Germinal center (tissue), 1 donor: ENCODE measurements at regions not wholly inside any gene's neighbourhood (a gene's known extent, or its start where the extent isn't known, plus 50 kb on each side); places are given as distances from the start of the nearest gene placed in this dataset.
A peak's percentile ranks its signal among the peaks of the same experiment; 100 is the strongest.

Source experiments
- DNase-seq: peaks from one replicate; pipeline ENCODE4 v3.0.0; 2012; ENCODE audit warnings: mixed read lengths, low spot score

GRCh38 chr18:51653507-51654213 lies 456.2 kb upstream of the MEX3C start:
- DNase-seq, result no peak

GRCh38 chr18:51654488-51655326 lies 457.2 kb upstream of the MEX3C start:
- DNase-seq, result no peak

- no peak for DNase-seq
Observed at GRCh38 chr18:51655327-51655698, 457.8 kb upstream of the MEX3C start.

DNA sequence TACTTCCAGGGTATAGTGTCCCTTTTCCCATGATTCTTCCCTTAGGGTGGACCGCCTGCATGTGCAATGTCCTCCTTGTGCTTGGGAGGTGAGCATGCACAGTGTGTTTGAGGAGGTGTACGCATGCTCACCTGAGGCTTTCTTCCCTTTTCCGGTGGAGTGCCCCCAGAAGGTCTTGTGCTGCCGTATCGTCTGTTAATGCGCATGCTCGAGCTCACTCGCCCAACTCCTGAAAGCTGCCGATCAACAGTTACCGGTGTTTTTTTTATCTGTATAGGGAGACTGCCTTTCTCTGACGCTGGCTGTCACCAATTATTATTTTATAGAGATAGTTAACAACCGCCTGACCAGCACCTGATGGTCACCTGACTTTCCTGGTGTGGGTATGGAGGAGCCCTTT lies 458.8 kb upstream of the MEX3C start:
- no peak for DNase-seq

GRCh38 chr18:51658436-51658835 lies 461.0 kb upstream of the MEX3C start:
- no peak for DNase-seq

GRCh38 chr18:51659781-51660180 lies 462.3 kb upstream of the MEX3C start:
- no peak for DNase-seq

DNA sequence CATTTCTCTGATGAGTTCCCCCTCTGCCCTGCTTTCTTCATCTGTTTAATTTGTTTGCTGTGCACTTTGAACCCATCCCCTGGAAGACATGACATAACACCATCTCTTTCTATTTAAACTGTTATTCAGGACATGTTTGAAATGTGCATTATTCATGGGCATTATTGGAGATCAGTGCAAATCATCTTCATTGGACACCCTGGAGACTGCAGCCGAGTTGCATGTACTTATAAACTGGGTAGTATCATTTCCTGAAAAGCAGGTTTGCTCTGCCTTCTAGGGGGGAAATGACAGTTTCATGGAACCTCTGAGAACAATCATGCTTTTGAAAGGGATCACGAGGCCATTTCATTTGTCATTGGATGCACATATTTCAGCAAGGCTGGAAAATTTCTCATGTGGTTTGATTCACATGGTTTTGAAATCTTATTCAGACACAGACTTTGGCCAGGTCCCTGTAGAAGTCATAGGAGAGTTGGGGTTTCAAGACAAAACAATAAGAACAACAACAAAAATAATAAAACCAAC lies 462.8 kb upstream of the MEX3C start:
- no peak for DNase-seq

GRCh38 chr18:51664236-51664635 lies 466.8 kb upstream of the MEX3C start:
- no peak for DNase-seq

GRCh38 chr18:51666763-51667191 lies 469.3 kb upstream of the MEX3C start:
- DNase-seq, result no peak

GRCh38 chr18:51668101-51668500 lies 470.6 kb upstream of the MEX3C start:
- DNase-seq, result peak; percentile 18

DNA sequence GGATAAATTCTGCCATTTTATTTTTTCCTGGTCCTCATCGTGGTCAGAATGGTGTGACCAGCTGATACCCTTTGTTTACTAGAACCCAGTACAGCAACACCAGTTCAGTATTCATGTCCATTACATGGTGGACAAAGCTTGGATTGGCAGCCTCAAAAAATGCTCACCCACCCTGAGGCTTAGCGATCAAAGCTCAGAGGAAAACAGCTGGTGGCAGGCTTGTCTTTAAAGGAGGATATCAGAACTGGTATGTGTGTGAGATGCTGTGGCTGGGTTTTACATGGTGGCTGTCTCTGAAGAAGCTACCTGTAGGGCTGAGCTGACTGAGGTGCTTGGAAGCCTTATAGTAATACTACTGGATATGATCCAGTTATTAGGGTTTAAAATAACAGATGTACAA lies 471.1 kb upstream of the MEX3C start:
- DNase-seq, result no peak

DNA sequence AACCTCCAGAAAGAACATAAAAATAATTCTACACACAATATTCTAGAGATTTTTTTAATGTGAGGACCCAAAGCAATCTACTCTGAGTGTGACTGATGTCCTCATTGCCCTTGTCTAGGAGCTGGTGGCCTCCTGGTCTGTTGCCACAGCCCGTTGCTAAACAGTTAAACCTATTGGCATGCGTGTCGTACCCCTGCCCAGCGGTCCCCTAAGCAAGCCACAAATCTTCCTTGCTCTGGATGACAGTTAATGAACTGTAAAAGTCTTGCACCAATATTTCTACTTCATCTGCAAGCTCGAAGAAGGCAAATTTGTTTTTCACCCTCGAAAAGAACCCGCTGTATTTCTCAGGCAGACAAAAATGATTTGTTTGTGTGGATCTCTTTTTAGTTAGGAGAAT lies 489.1 kb upstream of the MEX3C start:
- DNase-seq, result no peak

GRCh38 chr18:51687845-51688585 lies 490.5 kb upstream of the MEX3C start:
- DNase-seq, result no peak

GRCh38 chr18:51692612-51693011 lies 495.1 kb upstream of the MEX3C start:
- DNase-seq, result no peak

GRCh38 chr18:51711298-51711889 lies 513.9 kb upstream of the MEX3C start:
- DNase-seq, result no peak

DNA sequence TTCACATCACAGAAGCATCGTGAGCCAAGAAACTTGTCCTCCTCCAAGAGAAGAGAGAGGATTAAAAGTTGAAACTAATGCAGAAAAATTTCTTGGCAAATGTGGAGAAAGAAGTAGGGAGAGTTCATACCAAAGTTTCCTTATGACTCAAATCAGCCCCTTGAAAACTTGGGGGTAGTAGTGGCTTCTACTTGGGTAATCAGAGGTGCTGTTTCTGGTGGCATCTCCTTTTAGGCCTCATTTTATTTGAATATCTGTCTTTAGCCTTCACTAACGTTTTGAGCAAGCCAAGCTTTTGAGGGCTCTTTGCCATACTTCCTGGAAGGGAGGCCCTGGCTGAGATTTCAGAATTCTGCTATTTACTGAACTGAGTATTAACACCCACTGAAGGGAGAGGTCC lies 515.3 kb upstream of the MEX3C start:
- DNase-seq, result no peak

- DNase-seq, result no peak
Observed at GRCh38 chr18:51716277-51716676, 518.8 kb upstream of the MEX3C start.

- DNase-seq, result no peak
Observed at GRCh38 chr18:51721388-51721787, 523.9 kb upstream of the MEX3C start.

DNA sequence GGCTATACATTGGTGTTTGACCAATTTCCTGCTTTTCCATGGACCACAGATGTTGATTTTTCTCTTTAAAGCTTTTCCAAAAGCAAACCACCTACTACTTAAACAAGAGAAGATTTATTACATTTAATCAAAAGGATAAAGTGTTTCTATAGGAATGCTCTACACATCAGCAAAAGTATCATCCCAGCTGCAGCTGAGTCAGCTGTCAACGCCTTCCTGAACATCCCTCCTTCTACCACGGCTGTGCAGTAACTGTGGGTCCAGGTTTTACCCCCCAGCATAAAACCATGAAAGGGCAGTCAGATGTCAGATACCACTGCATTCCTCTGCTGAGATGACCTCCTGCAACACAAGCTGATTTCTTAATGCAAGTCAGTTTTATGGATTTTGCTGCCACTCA lies 524.5 kb upstream of the MEX3C start:
- DNase-seq, result no peak

DNA sequence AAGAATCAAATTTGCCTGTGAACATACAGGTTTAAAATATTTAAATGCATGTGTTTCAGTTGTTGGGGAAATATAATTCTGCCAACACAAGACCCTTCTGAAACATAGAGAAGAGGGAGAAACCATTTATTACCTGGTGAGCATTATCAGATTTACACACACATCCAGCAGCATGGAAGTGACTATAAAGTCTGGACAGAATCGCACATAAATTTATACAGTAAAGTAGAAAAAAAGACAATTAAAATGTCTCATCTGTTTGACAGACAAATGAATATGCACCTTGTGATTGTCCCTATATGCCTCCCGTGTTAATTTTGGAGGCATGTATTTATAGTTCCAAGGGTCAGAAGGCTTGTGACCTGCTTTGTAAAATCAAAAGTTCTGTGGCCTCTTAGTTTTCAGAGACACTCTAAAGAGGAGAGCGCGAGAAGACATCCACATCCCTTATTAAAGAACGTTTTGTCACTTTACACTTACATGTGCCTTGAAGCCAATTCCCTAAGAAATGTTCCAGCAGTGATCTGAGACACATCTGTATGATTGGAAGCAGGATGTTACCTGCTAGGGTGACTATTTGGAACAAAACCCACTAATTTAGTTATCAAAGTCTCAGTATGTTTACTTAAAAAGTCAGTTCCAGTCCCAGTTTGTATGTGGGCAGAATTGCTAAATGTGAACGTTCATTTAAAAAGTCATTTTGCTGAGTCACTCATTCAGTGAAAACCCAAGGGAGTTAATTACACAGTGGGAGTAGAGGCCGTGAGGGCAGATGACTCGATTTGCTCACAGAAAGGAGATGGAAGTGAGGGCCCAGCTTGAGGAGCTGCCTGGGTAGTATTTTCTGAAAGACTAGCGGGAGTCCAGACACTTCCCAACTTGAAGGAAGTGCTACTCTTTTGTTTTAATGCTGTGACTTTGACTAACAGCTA lies 527.6 kb upstream of the MEX3C start:
- DNase-seq, result no peak

GRCh38 chr18:51726614-51727013 lies 529.1 kb upstream of the MEX3C start:
- DNase-seq, result no peak
